ENCODE measurements at regions not wholly inside any gene's neighbourhood (a gene's known extent, or its start where the extent isn't known, plus 50 kb on each side); places are given as distances from the start of the nearest gene placed in this dataset.

DNA sequence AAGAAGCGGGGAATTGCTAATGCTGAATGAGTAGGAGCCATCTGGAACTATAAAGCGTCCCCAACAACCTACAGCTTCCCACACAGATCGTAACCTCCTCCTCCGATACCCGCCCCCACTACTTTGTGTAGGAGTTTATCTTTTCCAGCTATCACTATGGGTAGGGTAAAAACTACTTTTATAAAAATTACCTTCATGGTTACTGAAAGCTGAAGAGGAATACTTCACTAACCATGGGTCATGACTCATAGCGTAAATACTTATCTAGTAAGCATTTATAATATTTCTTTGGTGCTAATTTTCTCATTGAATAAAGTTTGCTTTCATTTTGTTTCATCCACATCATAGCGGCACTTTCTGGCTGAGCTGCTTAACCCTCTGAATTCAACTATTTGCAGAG is 79.4 kb upstream of the TNIP3 start:
- TF ChIP-seq, protein P1, sequence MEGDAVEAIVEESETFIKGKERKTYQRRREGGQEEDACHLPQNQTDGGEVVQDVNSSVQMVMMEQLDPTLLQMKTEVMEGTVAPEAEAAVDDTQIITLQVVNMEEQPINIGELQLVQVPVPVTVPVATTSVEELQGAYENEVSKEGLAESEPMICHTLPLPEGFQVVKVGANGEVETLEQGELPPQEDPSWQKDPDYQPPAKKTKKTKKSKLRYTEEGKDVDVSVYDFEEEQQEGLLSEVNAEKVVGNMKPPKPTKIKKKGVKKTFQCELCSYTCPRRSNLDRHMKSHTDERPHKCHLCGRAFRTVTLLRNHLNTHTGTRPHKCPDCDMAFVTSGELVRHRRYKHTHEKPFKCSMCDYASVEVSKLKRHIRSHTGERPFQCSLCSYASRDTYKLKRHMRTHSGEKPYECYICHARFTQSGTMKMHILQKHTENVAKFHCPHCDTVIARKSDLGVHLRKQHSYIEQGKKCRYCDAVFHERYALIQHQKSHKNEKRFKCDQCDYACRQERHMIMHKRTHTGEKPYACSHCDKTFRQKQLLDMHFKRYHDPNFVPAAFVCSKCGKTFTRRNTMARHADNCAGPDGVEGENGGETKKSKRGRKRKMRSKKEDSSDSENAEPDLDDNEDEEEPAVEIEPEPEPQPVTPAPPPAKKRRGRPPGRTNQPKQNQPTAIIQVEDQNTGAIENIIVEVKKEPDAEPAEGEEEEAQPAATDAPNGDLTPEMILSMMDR (IDR thresholded peaks at IDR 0.05; ENCODE audit: poor library complexity), result no peak
- TF ChIP-seq EZH2 (IDR thresholded peaks at IDR 0.05; ENCODE audit: borderline replicate concordance), result no peak
- no peak for TF ChIP-seq EZH2phosphoT487 (IDR thresholded peaks at IDR 0.05; ENCODE audit: low read depth, severe bottlenecking, unreplicated experiment)
